Ishikawa (cell line): ENCODE measurements at regions not wholly inside any gene's neighbourhood (a gene's known extent, or its start where the extent isn't known, plus 50 kb on each side); places are given as distances from the start of the nearest gene placed in this dataset.

Source experiments
- CEBPB ChIP-seq: IDR thresholded peaks from 2 replicates; pipeline ENCODE4 v1.6.1; 2012
- CREB1 ChIP-seq: IDR thresholded peaks from 2 replicates; pipeline ENCODE4 v1.6.1; 2012; ENCODE audit warnings: low read depth
- EGR1 ChIP-seq: IDR thresholded peaks from 2 replicates; pipeline ENCODE4 v1.6.1; 2012
- EP300 ChIP-seq: IDR thresholded peaks from 2 replicates; pipeline ENCODE4 v1.6.1; 2012; ENCODE audit warnings: borderline replicate concordance
- FOXM1 ChIP-seq: IDR thresholded peaks from 2 replicates; pipeline ENCODE4 v1.6.1; 2012; ENCODE audit warnings: low read depth, borderline replicate concordance
- NFIC ChIP-seq: IDR thresholded peaks from 2 replicates; pipeline ENCODE4 v1.6.1; 2012
- RAD21 ChIP-seq: IDR thresholded peaks from 2 replicates; pipeline ENCODE4 v1.6.1; 2012; ENCODE audit warnings: low read depth
- TAF1 ChIP-seq: IDR thresholded peaks from 2 replicates; pipeline ENCODE4 v1.6.1; 2012; ENCODE audit warnings: low read depth, mild to moderate bottlenecking
- TCF12 ChIP-seq: IDR thresholded peaks from 2 replicates; pipeline ENCODE4 v1.6.1; 2012; ENCODE audit warnings: low read depth
- TEAD4 ChIP-seq: IDR thresholded peaks from 2 replicates; pipeline ENCODE4 v1.6.1; 2012
- USF1 ChIP-seq: IDR thresholded peaks from 2 replicates; pipeline ENCODE4 v1.6.1; 2012
- YY1 ChIP-seq: IDR thresholded peaks from 2 replicates; pipeline ENCODE4 v1.6.1; 2012; ENCODE audit warnings: low read depth
- ZBTB7A ChIP-seq: IDR thresholded peaks from 2 replicates; pipeline ENCODE4 v1.6.1; 2012; ENCODE audit warnings: low read depth
- TF ChIP-seq, protein P1 (sequence below): IDR thresholded peaks from 2 replicates; pipeline ENCODE4 v1.6.1; 2012
- TF ChIP-seq, protein P2 (sequence below): IDR thresholded peaks from 2 replicates; pipeline ENCODE4 v1.6.1; 2012; ENCODE audit warnings: low read depth, mild to moderate bottlenecking

DNA sequence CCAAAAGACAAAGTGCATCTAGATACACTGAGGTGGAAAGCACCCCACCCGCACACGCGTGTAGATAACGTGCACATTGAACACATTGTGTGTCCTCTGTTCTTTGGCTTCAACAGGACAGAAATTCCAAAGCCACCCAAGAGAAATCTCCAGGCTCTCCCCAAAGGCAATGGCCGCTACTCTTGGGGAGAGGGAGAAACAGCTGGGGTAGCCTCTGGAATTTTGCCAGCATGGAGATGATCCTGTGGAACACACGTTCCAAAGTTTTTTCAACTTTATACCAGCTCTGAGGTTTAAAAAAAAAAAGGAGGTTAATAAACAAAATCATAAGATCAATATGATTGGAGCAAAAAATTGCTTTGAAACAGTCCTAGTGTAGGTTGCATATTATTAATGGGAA, 63.0 kb upstream of the CD82 start:
- TF ChIP-seq CREB1 (no peak), EP300 (no peak), FOXM1 (no peak), YY1 (no peak), TCF12 (no peak), USF1 (no peak), NFIC (no peak), CEBPB (no peak)

- no peak for TF ChIP-seq USF1
- no peak for TF ChIP-seq ZBTB7A
- TF ChIP-seq FOXM1 = no peak
- TF ChIP-seq, protein P1, sequence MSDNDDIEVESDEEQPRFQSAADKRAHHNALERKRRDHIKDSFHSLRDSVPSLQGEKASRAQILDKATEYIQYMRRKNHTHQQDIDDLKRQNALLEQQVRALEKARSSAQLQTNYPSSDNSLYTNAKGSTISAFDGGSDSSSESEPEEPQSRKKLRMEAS = no peak
- TF ChIP-seq, protein P2, sequence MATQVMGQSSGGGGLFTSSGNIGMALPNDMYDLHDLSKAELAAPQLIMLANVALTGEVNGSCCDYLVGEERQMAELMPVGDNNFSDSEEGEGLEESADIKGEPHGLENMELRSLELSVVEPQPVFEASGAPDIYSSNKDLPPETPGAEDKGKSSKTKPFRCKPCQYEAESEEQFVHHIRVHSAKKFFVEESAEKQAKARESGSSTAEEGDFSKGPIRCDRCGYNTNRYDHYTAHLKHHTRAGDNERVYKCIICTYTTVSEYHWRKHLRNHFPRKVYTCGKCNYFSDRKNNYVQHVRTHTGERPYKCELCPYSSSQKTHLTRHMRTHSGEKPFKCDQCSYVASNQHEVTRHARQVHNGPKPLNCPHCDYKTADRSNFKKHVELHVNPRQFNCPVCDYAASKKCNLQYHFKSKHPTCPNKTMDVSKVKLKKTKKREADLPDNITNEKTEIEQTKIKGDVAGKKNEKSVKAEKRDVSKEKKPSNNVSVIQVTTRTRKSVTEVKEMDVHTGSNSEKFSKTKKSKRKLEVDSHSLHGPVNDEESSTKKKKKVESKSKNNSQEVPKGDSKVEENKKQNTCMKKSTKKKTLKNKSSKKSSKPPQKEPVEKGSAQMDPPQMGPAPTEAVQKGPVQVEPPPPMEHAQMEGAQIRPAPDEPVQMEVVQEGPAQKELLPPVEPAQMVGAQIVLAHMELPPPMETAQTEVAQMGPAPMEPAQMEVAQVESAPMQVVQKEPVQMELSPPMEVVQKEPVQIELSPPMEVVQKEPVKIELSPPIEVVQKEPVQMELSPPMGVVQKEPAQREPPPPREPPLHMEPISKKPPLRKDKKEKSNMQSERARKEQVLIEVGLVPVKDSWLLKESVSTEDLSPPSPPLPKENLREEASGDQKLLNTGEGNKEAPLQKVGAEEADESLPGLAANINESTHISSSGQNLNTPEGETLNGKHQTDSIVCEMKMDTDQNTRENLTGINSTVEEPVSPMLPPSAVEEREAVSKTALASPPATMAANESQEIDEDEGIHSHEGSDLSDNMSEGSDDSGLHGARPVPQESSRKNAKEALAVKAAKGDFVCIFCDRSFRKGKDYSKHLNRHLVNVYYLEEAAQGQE = no peak
- TF ChIP-seq EP300 = no peak
- TF ChIP-seq RAD21 = no peak
- TF ChIP-seq TEAD4 = no peak
- no peak for TF ChIP-seq NFIC
- TF ChIP-seq EGR1 = no peak
- TF ChIP-seq YY1 = no peak
Measured at GRCh38 chr11:44505581-44506054, 59.8 kb upstream of the CD82 start.

- TF ChIP-seq TCF12 (no peak), CREB1 (no peak), CEBPB (no peak), USF1 (no peak), EGR1 (no peak), ZBTB7A (no peak), TEAD4 (no peak), YY1 (no peak), TAF1 (no peak), RAD21 (no peak), NFIC (no peak), FOXM1 (no peak), EP300 (no peak)
- TF ChIP-seq, protein P2 = no peak
- TF ChIP-seq, protein P1 = no peak
Measured at GRCh38 chr11:44506375-44507016, 59.0 kb upstream of the CD82 start.

DNA sequence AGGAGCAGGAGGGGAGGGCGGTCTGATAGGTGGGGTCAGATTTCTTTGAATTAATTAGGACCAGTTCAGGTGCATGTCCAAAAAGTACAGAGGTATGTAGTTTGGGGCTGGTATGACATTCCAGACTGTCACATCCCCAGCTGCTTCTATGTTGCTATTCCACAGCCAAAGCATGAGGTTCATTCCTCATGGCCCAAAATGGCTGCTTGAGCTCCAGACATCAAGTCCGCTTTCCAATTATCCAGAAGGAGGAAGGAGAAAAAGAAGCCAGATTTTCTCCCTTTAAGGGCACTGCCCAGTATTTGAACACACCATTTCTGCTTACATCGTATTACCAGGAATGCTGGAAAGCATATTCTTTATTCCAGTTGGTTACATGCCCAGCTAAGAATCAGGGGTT, 58.0 kb upstream of the CD82 start:
- TF ChIP-seq CREB1 (no peak), ZBTB7A (no peak), TCF12 (no peak), EP300 (no peak), RAD21 (no peak), CEBPB (no peak), NFIC (no peak), YY1 (no peak), TEAD4 (no peak), USF1 (no peak), FOXM1 (no peak), TAF1 (no peak)
- TF ChIP-seq, protein P2 = no peak
- TF ChIP-seq, protein P1 = no peak
